Loucy (cell line): ENCODE measurements at regions not wholly inside any gene's neighbourhood (a gene's known extent, or its start where the extent isn't known, plus 50 kb on each side); places are given as distances from the start of the nearest gene placed in this dataset.

Experiments used
- H2AFZ ChIP-seq: fragments of 200-600 bp; sonication (generic); 2 replicates; pipeline ENCODE4 v1.6.0; 2016; ENCODE audit warnings: antibody characterized with exemption, mild to moderate bottlenecking, low read length, moderate library complexity
- H3F3A ChIP-seq: fragments of 200-600 bp; 2 replicates; pipeline ENCODE4 v1.6.0; 2016; ENCODE audit warnings: antibody characterized with exemption, low read depth, mild to moderate bottlenecking
- H3K27me3 ChIP-seq: fragments of 200-600 bp; sonication (generic); 2 replicates; pipeline ENCODE4 v1.6.1; 2014; ENCODE audit warnings: low read length, mild to moderate bottlenecking; ENCODE audit not compliant: insufficient read depth, poor library complexity, severe bottlenecking
- H3K36me3 ChIP-seq: fragments of 200-600 bp; sonication (generic); 2 replicates; pipeline ENCODE4 v1.6.1; 2016; ENCODE audit warnings: low read length; ENCODE audit not compliant: insufficient read depth
- H3K4me1 ChIP-seq: fragments of 200-600 bp; sonication (generic); 2 replicates; pipeline ENCODE4 v1.5.1; 2014; ENCODE audit warnings: low read length, mild to moderate bottlenecking; ENCODE audit not compliant: insufficient read depth, poor library complexity, severe bottlenecking
- H3K4me2 ChIP-seq: fragments of 200-600 bp; sonication (generic); 2 replicates; pipeline ENCODE4 v1.6.0; 2014; ENCODE audit warnings: antibody characterized with exemption, low read length, low read depth, mild to moderate bottlenecking; ENCODE audit not compliant: poor library complexity, severe bottlenecking
- H3K4me3 ChIP-seq: fragments of 200-600 bp; sonication (generic); 2 replicates; pipeline ENCODE4 v1.5.1; 2014; ENCODE audit warnings: low read length, mild to moderate bottlenecking, mixed read lengths; ENCODE audit not compliant: poor library complexity, severe bottlenecking
- H3K79me2 ChIP-seq: fragments of 200-600 bp; sonication (generic); 2 replicates; pipeline ENCODE4 v1.6.1; 2014; ENCODE audit warnings: low read length; ENCODE audit not compliant: insufficient read depth
- H3K9ac ChIP-seq: fragments of 200-600 bp; sonication (generic); 2 replicates; pipeline ENCODE4 v1.6.0; 2014; ENCODE audit warnings: mild to moderate bottlenecking, low read depth, low read length, moderate library complexity; ENCODE audit not compliant: poor library complexity, severe bottlenecking
- H3K9me2 ChIP-seq: fragments of 200-600 bp; sonication (generic); replicated peaks from 2 replicates; pipeline ENCODE4 v1.6.1; 2016; ENCODE audit warnings: low read depth, low read length, mixed read lengths
- H3K9me3 ChIP-seq: fragments of 200-600 bp; sonication (generic); 2 replicates; pipeline ENCODE4 v1.6.1; 2014; ENCODE audit warnings: mild to moderate bottlenecking, antibody characterized with exemption, low read length, low read depth; ENCODE audit not compliant: insufficient read depth
- H4K20me1 ChIP-seq: fragments of 200-600 bp; sonication (generic); 2 replicates; pipeline ENCODE4 v1.6.0; 2014; ENCODE audit warnings: antibody characterized with exemption, low read length, mild to moderate bottlenecking; ENCODE audit not compliant: insufficient read depth, poor library complexity, severe bottlenecking
- CTCF ChIP-seq: fragments of 200-600 bp; sonication (generic); conservative IDR thresholded peaks from 2 replicates; pipeline ENCODE4 v1.5.1; 2014; ENCODE audit warnings: mild to moderate bottlenecking, antibody characterized with exemption, low read length
- EZH2phosphoT487 ChIP-seq: fragments of 200-600 bp; IDR thresholded peaks from 2 replicates; pipeline ENCODE4 v1.6.1; 2018; ENCODE audit warnings: antibody characterized with exemption, mild to moderate bottlenecking, moderate library complexity, borderline replicate concordance

- Histone ChIP-seq H3K4me1 (no peaks in the 10 kb centered on the region), H3K9ac (no peak overlapping the region), H2AFZ (no peak overlapping the region), H3K9me3 (no peaks in the 10 kb centered on the region), H4K20me1 (no peaks in the 10 kb centered on the region), H3K4me2 (no peak overlapping the region), H3F3A (no peaks in the 10 kb centered on the region), H3K36me3 (no peaks in the 10 kb centered on the region), H3K4me3 (no peak overlapping the region), H3K27me3 (no peaks in the 10 kb centered on the region), H3K79me2 (no peaks in the 10 kb centered on the region), H3K9me2 (no peaks in the 10 kb centered on the region)
- TF ChIP-seq EZH2phosphoT487, result no peak
- TF ChIP-seq CTCF, result no peak
Measured at GRCh38 chr12:105729926-105730325, 399.4 kb downstream of the C12orf75 start.

GRCh38 chr12:105733579-105733978, 403.1 kb downstream of the C12orf75 start:
- Histone ChIP-seq H3K9me2 (no peaks in the 10 kb centered on the region), H4K20me1 (no peaks in the 10 kb centered on the region), H3K36me3 (no peaks in the 10 kb centered on the region), H3K9ac (no peak overlapping the region), H3F3A (no peaks in the 10 kb centered on the region), H3K79me2 (no peaks in the 10 kb centered on the region), H3K27me3 (no peaks in the 10 kb centered on the region), H3K4me3 (no peak overlapping the region), H2AFZ (no peak overlapping the region), H3K4me1 (no peaks in the 10 kb centered on the region), H3K4me2 (no peak overlapping the region), H3K9me3 (no peaks in the 10 kb centered on the region)
- TF ChIP-seq EZH2phosphoT487, result no peak
- TF ChIP-seq CTCF, result no peak

GRCh38 chr12:105736498-105736897, 402.3 kb downstream of the NUAK1 start:
- no peaks in the 10 kb centered on the region for H3K4me1 ChIP-seq
- no peak overlapping the region for H3K4me2 ChIP-seq
- H3K9ac ChIP-seq, result no peak overlapping the region
- no peak overlapping the region for H2AFZ ChIP-seq
- no peaks in the 10 kb centered on the region for H3K79me2 ChIP-seq
- no peaks in the 10 kb centered on the region for H3F3A ChIP-seq
- no peaks in the 10 kb centered on the region for H3K9me3 ChIP-seq
- TF ChIP-seq EZH2phosphoT487, result no peak
- TF ChIP-seq CTCF, result no peak
- H3K9me2 ChIP-seq, result no peaks in the 10 kb centered on the region
- H4K20me1 ChIP-seq, result no peaks in the 10 kb centered on the region
- H3K4me3 ChIP-seq, result no peak overlapping the region
- H3K27me3 ChIP-seq, result no peaks in the 10 kb centered on the region
- H3K36me3 ChIP-seq, result no peaks in the 10 kb centered on the region
